GM12878 (cell line): ENCODE measurements at regions not wholly inside any gene's neighbourhood (a gene's known extent, or its start where the extent isn't known, plus 50 kb on each side); places are given as distances from the start of the nearest gene placed in this dataset.

Experiments
- ATAC-seq: fragments of 200-7000 bp; cut with Tn5 transposase; 3 replicates; pipeline ENCODE4 v1.9.1; 2020; ENCODE audit warnings: mild to moderate bottlenecking, moderate library complexity
- BruUV-seq: library from RNA; stranded (reverse); fragments of 400-500 nt; replicated peaks from 2 replicates; lab custom pipeline; 2021; lab: Mats Ljungman, UMichigan
- CTCF ChIA-PET: fragments of 300-600 bp; sonication (Branson Sonifier 250); formaldehyde crosslinking; extraction: SDS; loops from one replicate; lab custom pipeline; 2021; ENCODE audit warnings: inconsistent platforms; lab: Yijun Ruan, JAX
- POLR2A ChIA-PET: fragments of 350-600 bp; formaldehyde crosslinking; extraction: SDS; loops from one replicate; lab custom pipeline; 2021; ENCODE audit warnings: inconsistent platforms; lab: Charles Lee
- RAD21 ChIA-PET: fragments of 300-600 bp; sonication (Branson Sonifier 250); formaldehyde crosslinking; loops from one replicate; lab custom pipeline; 2023; ENCODE audit warnings: antibody characterized with exemption; ENCODE audit not compliant: unreplicated experiment; lab: Charles Lee
- SMC1A ChIA-PET: fragments of 300-600 bp; sonication (Branson Sonifier 250); formaldehyde crosslinking; loops from one replicate; lab custom pipeline; 2023; ENCODE audit not compliant: unreplicated experiment, uncharacterized antibody; lab: Charles Lee
- DNase-seq: peaks from one replicate; pipeline ENCODE4 v3.0.0-alpha.2; 2011; ENCODE audit warnings: low read depth, low spot score
- FAIRE-seq: peaks from 3 replicates; lab custom pipeline; 2011; peaks lifted over from hg19 to GRCh38; lab: Jason Lieb, UNC
- H2AFZ ChIP-seq: 2 replicates; pipeline ENCODE4 v1.6.0; 2011; ENCODE audit warnings: low read depth, low read length, control low read depth; ENCODE audit not compliant: control insufficient read depth
- H3K27ac ChIP-seq: 2 replicates; pipeline ENCODE4 v1.5.1; 2011; ENCODE audit warnings: control low read depth; ENCODE audit not compliant: control insufficient read depth, insufficient read depth
- H3K27me3 ChIP-seq, 2 experiments: replicated peaks in 1 of 2; 2 replicates each; pipeline versions ENCODE4 v1.6.0 to v1.6.1; 2011; ENCODE audit warnings: low read length in 1 of 2; ENCODE audit not compliant: control insufficient read depth in 2 of 2, insufficient read depth in 2 of 2
- H3K36me3 ChIP-seq, 2 experiments: 2 replicates each; pipeline ENCODE4 v1.5.1; 2011; ENCODE audit warnings: low read length in 1 of 2; ENCODE audit not compliant: control insufficient read depth in 2 of 2, insufficient read depth in 2 of 2
- H3K4me1 ChIP-seq: 2 replicates; pipeline ENCODE4 v1.6.1; 2011; ENCODE audit warnings: mild to moderate bottlenecking, low read length, moderate library complexity, mixed read lengths; ENCODE audit not compliant: control insufficient read depth, insufficient read depth
- H3K4me2 ChIP-seq: 2 replicates; pipeline ENCODE4 v1.6.0; 2011; ENCODE audit warnings: control low read depth; ENCODE audit not compliant: control insufficient read depth, insufficient read depth
- H3K4me3 ChIP-seq: fragments of 200-600 bp; sonication (generic); 2 replicates; pipeline ENCODE4 v1.5.1; 2016
- H3K79me2 ChIP-seq: 2 replicates; pipeline ENCODE4 v1.6.0; 2011; ENCODE audit warnings: low read length; ENCODE audit not compliant: control insufficient read depth, insufficient read depth
- H3K9ac ChIP-seq: 2 replicates; pipeline ENCODE4 v1.8.0; 2011; ENCODE audit warnings: low read length, control low read depth, mixed read lengths; ENCODE audit not compliant: control insufficient read depth, insufficient read depth
- H3K9me3 ChIP-seq: replicated peaks from 3 replicates; pipeline ENCODE4 v1.5.1; 2011; ENCODE audit warnings: mild to moderate bottlenecking, low read length; ENCODE audit not compliant: control insufficient read depth, insufficient read depth
- H4K20me1 ChIP-seq: 2 replicates; pipeline ENCODE4 v1.6.0; 2011; ENCODE audit not compliant: control insufficient read depth, insufficient read depth
- BACH1 ChIP-seq: fragments of 450-650 bp; IDR thresholded peaks from 2 replicates; pipeline ENCODE4 v1.6.1; 2017; ENCODE audit warnings: mild to moderate bottlenecking, borderline replicate concordance
- BHLHE40 ChIP-seq, 2 experiments: fragments of 450-650 bp in 1 of 2; IDR thresholded peaks; 2 replicates each; pipeline ENCODE4 v1.6.1; 2011 to 2017; ENCODE audit warnings: low read depth in 2 of 2, borderline replicate concordance in 1 of 2, improper control_type of control experiment in 1 of 2, low read length in 1 of 2, mild to moderate bottlenecking in 1 of 2
- EGR1 ChIP-seq, 2 experiments: IDR thresholded peaks; 1 replicate in 1 of 2; 2 replicates in 1 of 2; pipeline ENCODE4 v1.6.1; 2011 to 2012; ENCODE audit warnings: low read depth in 2 of 2, low read length in 2 of 2, borderline replicate concordance in 1 of 2, mild to moderate bottlenecking in 1 of 2, moderate library complexity in 1 of 2
- EZH2 ChIP-seq: IDR thresholded peaks from 2 replicates; pipeline ENCODE4 v1.6.1; 2012; ENCODE audit warnings: low read depth, mild to moderate bottlenecking, control low read depth, inconsistent platforms, low read length, borderline replicate concordance; ENCODE audit not compliant: control insufficient read depth
- GATAD2B ChIP-seq: fragments of 450-650 bp; conservative IDR thresholded peaks from 2 replicates; pipeline ENCODE4 v1.6.1; 2017; ENCODE audit warnings: low read depth, mild to moderate bottlenecking, moderate library complexity
- HDAC2 ChIP-seq: fragments of 200-600 bp; sonication (generic); IDR thresholded peaks from 2 replicates; pipeline ENCODE4 v1.6.1; 2017
- JUNB ChIP-seq: IDR thresholded peaks from 2 replicates; pipeline ENCODE4 v1.6.1; 2016; ENCODE audit warnings: antibody characterized with exemption, mild to moderate bottlenecking
- MEF2B ChIP-seq: fragments of 450-650 bp; IDR thresholded peaks from 2 replicates; pipeline ENCODE4 v1.6.1; 2018; ENCODE audit warnings: mild to moderate bottlenecking, moderate library complexity; ENCODE audit not compliant: partially characterized antibody, poor library complexity, severe bottlenecking
- MLLT1 ChIP-seq: fragments of 450-650 bp; IDR thresholded peaks from 2 replicates; pipeline ENCODE4 v1.6.1; 2016; ENCODE audit warnings: mild to moderate bottlenecking
- NBN ChIP-seq: fragments of 450-650 bp; IDR thresholded peaks from 2 replicates; pipeline ENCODE4 v1.6.1; 2016
- PBX3 ChIP-seq: IDR thresholded peaks from 2 replicates; pipeline ENCODE4 v1.6.1; 2011; ENCODE audit warnings: mild to moderate bottlenecking, low read depth, low read length, moderate library complexity; ENCODE audit not compliant: insufficient replicate concordance
- RBBP5 ChIP-seq: fragments of 200-600 bp; sonication (generic); conservative IDR thresholded peaks from 2 replicates; pipeline ENCODE4 v1.6.1; 2016
- SMC3 ChIP-seq: IDR thresholded peaks from 2 replicates; pipeline ENCODE4 v1.6.1; 2011; ENCODE audit warnings: low read length, improper control_type of control experiment, borderline replicate concordance
- SPI1 ChIP-seq: IDR thresholded peaks from 2 replicates; pipeline ENCODE4 v1.6.1; 2011; ENCODE audit warnings: low read depth, mild to moderate bottlenecking, low read length, moderate library complexity, borderline replicate concordance; ENCODE audit not compliant: insufficient read depth
- SUZ12 ChIP-seq: fragments of 200-600 bp; sonication (generic); IDR thresholded peaks from one replicate; pipeline ENCODE4 v1.6.1; 2018; ENCODE audit warnings: antibody characterized with exemption, mild to moderate bottlenecking; ENCODE audit not compliant: unreplicated experiment
- YBX1 ChIP-seq: fragments of 450-650 bp; IDR thresholded peaks from 2 replicates; pipeline ENCODE4 v1.6.1; 2016; ENCODE audit warnings: antibody characterized with exemption
- ZBTB40 ChIP-seq: fragments of 450-650 bp; IDR thresholded peaks from 2 replicates; pipeline ENCODE4 v1.6.1; 2016; ENCODE audit warnings: mild to moderate bottlenecking, moderate library complexity, borderline replicate concordance
- ZSCAN29 ChIP-seq: fragments of 450-650 bp; IDR thresholded peaks from 2 replicates; pipeline ENCODE4 v1.6.1; 2017; ENCODE audit warnings: mild to moderate bottlenecking, moderate library complexity
- WGBS: methylation state at CpG from one replicate; pipeline ENCODE4 v1.1.6; 2016; ENCODE audit warnings: low lambda C conversion rate; ENCODE audit not compliant: insufficient replicate concordance, insufficient coverage; ENCODE audit errors: missing lambda C conversion rate; 5-methylcytosine and 5-hydroxymethylcytosine counted together
- in situ Hi-C: fragments of 300-500 bp; cut with MboI; formaldehyde crosslinking; loops from 9 replicates; pipeline ENCODE4 v1.14.3; 2018; ENCODE audit warnings: mixed read lengths
- intact Hi-C: fragments of 100-400 bp; cut with micrococcal nuclease; formaldehyde crosslinking; loops from one replicate; pipeline ENCODE4 v1.14.2; 2022; ENCODE audit not compliant: unreplicated experiment

- no peak for DNase-seq
- Histone ChIP-seq H2AFZ (no peak overlapping the region), H3K36me3 (no peaks in the 10 kb centered on the region), H3K27me3 (peaks cover 0 to 5% of the 10 kb centered on the region in 2 experiments; a peak in 3 of 4 replicates), H3K9me3 (no peaks in the 10 kb centered on the region), H3K9ac (no peak overlapping the region), H3K79me2 (no peaks in the 10 kb centered on the region), H3K4me3 (no peak overlapping the region), H3K4me1 (no peaks in the 10 kb centered on the region), H4K20me1 (no peaks in the 10 kb centered on the region), H3K4me2 (no peak overlapping the region), H3K27ac (no peak overlapping the region)
- intact Hi-C loops = no loop called here
- RAD21 ChIA-PET = no interaction called here
- no TSS peak for BruUV-seq
- POLR2A ChIA-PET = no interaction called here
- FAIRE-seq = no peak
- in situ Hi-C loops = no loop called here
- CTCF ChIA-PET = no interaction called here
- SMC1A ChIA-PET = no interaction called here
- ATAC-seq = no peak
- WGBS = 76% methylated on average over 7 of the region's 7 CpGs
- no peak for TF ChIP-seq YBX1
- TF ChIP-seq GATAD2B = no peak
- TF ChIP-seq PBX3 = no peak
- no peak for TF ChIP-seq SMC3
- no peak for TF ChIP-seq ZSCAN29
- TF ChIP-seq JUNB = no peak
- no peak for TF ChIP-seq RBBP5
- no peak for TF ChIP-seq BHLHE40 (IDR thresholded peaks at IDR 0.05; ENCODE audit: borderline replicate concordance in 1 of 2, low read depth in 2 of 2, low read length in 1 of 2)
- TF ChIP-seq EZH2 = no peak
- TF ChIP-seq EGR1 (IDR thresholded peaks at IDR 0.05; ENCODE audit: borderline replicate concordance in 1 of 2, low read depth in 2 of 2, low read length in 2 of 2) = no peak
- no peak for TF ChIP-seq BACH1
- no peak for TF ChIP-seq ZBTB40
- TF ChIP-seq SUZ12 = no peak
- no peak for TF ChIP-seq MLLT1
- TF ChIP-seq NBN = no peak
- no peak for TF ChIP-seq SPI1
- TF ChIP-seq HDAC2 = no peak
- TF ChIP-seq MEF2B = no peak
These were observed 53.8 kb upstream of the TPM1 start for GRCh38 chr15:62988701-62989100.
